HEK293 (cell line): ENCODE measurements at regions not wholly inside any gene's neighbourhood (a gene's known extent, or its start where the extent isn't known, plus 50 kb on each side); places are given as distances from the start of the nearest gene placed in this dataset.

ENCODE experiments used
- ZNF146 ChIP-seq: fragments of 450-650 bp; formaldehyde crosslinking; IDR thresholded peaks from 2 replicates; pipeline ENCODE4 v1.5.1; 2016; ENCODE audit warnings: missing biosample characterization, missing genetic modification characterization
- TF ChIP-seq, protein P1 (sequence below): fragments of 450-650 bp; formaldehyde crosslinking; IDR thresholded peaks from 2 replicates; pipeline ENCODE4 v1.5.1; 2016; ENCODE audit warnings: missing biosample characterization, missing genetic modification characterization
- TF ChIP-seq, protein P2 (sequence below): fragments of 450-650 bp; formaldehyde crosslinking; optimal IDR thresholded peaks from 2 replicates; pipeline ENCODE3; 2016; ENCODE audit warnings: missing biosample characterization, mild to moderate bottlenecking, missing genetic modification characterization

DNA sequence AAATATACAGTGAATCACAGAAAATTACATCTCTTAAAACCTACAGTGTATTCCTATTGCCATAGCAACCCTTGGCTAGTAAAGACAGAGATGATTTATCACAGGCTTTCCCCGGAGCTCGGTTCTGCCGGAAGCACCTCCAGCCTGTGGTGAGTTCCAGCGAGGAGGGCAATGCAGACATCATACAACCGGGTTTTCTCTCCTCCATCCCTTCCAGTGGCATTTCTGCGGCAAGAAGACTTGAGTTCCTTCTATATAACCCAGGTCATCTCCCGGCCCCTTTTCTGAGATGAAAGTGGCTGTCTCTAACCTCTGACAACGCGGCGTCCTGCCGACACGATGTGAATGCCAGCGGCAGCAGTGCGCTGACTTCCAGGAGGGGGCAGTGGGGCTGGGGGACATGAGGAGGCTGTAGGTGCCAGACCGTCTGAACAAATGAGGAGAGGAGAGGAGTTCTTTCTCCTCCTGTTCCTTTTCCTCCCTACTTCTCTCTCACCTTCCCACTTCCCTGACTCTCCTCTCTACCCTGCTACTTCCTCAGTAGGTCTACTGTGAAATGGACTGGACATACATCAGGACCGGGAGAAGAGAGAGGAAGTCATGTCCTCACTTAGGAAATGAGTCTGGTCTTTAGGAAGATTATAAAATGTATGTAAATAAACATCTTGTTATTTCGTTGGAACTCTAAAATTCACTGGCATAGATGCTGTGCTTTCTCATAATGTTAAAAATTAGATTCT lies 68.6 kb upstream of the MAX start:
- TF ChIP-seq, protein P1, sequence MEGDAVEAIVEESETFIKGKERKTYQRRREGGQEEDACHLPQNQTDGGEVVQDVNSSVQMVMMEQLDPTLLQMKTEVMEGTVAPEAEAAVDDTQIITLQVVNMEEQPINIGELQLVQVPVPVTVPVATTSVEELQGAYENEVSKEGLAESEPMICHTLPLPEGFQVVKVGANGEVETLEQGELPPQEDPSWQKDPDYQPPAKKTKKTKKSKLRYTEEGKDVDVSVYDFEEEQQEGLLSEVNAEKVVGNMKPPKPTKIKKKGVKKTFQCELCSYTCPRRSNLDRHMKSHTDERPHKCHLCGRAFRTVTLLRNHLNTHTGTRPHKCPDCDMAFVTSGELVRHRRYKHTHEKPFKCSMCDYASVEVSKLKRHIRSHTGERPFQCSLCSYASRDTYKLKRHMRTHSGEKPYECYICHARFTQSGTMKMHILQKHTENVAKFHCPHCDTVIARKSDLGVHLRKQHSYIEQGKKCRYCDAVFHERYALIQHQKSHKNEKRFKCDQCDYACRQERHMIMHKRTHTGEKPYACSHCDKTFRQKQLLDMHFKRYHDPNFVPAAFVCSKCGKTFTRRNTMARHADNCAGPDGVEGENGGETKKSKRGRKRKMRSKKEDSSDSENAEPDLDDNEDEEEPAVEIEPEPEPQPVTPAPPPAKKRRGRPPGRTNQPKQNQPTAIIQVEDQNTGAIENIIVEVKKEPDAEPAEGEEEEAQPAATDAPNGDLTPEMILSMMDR = no peak; the same call in 1 of the 2 replicates
- TF ChIP-seq, protein P2, sequence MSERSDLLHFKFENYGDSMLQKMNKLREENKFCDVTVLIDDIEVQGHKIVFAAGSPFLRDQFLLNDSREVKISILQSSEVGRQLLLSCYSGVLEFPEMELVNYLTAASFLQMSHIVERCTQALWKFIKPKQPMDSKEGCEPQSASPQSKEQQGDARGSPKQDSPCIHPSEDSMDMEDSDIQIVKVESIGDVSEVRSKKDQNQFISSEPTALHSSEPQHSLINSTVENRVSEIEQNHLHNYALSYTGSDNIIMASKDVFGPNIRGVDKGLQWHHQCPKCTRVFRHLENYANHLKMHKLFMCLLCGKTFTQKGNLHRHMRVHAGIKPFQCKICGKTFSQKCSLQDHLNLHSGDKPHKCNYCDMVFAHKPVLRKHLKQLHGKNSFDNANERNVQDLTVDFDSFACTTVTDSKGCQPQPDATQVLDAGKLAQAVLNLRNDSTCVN (tag by site-specific recombination) = no peak
- no peak for TF ChIP-seq ZNF146 (tag by site-specific recombination)
